Loucy (cell line): ENCODE measurements at regions not wholly inside any gene's neighbourhood (a gene's known extent, or its start where the extent isn't known, plus 50 kb on each side); places are given as distances from the start of the nearest gene placed in this dataset.

Source experiments
- H2AFZ ChIP-seq: fragments of 200-600 bp; sonication (generic); 2 replicates; pipeline ENCODE4 v1.6.0; 2016; ENCODE audit warnings: antibody characterized with exemption, mild to moderate bottlenecking, low read length, moderate library complexity
- H3F3A ChIP-seq: fragments of 200-600 bp; 2 replicates; pipeline ENCODE4 v1.6.0; 2016; ENCODE audit warnings: antibody characterized with exemption, low read depth, mild to moderate bottlenecking
- H3K27me3 ChIP-seq: fragments of 200-600 bp; sonication (generic); 2 replicates; pipeline ENCODE4 v1.6.1; 2014; ENCODE audit warnings: low read length, mild to moderate bottlenecking; ENCODE audit not compliant: insufficient read depth, poor library complexity, severe bottlenecking
- H3K36me3 ChIP-seq: fragments of 200-600 bp; sonication (generic); 2 replicates; pipeline ENCODE4 v1.6.1; 2016; ENCODE audit warnings: low read length; ENCODE audit not compliant: insufficient read depth
- H3K4me1 ChIP-seq: fragments of 200-600 bp; sonication (generic); 2 replicates; pipeline ENCODE4 v1.5.1; 2014; ENCODE audit warnings: low read length, mild to moderate bottlenecking; ENCODE audit not compliant: insufficient read depth, poor library complexity, severe bottlenecking
- H3K4me2 ChIP-seq: fragments of 200-600 bp; sonication (generic); 2 replicates; pipeline ENCODE4 v1.6.0; 2014; ENCODE audit warnings: antibody characterized with exemption, low read length, low read depth, mild to moderate bottlenecking; ENCODE audit not compliant: poor library complexity, severe bottlenecking
- H3K4me3 ChIP-seq: fragments of 200-600 bp; sonication (generic); 2 replicates; pipeline ENCODE4 v1.5.1; 2014; ENCODE audit warnings: low read length, mild to moderate bottlenecking, mixed read lengths; ENCODE audit not compliant: poor library complexity, severe bottlenecking
- H3K79me2 ChIP-seq: fragments of 200-600 bp; sonication (generic); 2 replicates; pipeline ENCODE4 v1.6.1; 2014; ENCODE audit warnings: low read length; ENCODE audit not compliant: insufficient read depth
- H3K9ac ChIP-seq: fragments of 200-600 bp; sonication (generic); 2 replicates; pipeline ENCODE4 v1.6.0; 2014; ENCODE audit warnings: mild to moderate bottlenecking, low read depth, low read length, moderate library complexity; ENCODE audit not compliant: poor library complexity, severe bottlenecking
- H3K9me2 ChIP-seq: fragments of 200-600 bp; sonication (generic); replicated peaks from 2 replicates; pipeline ENCODE4 v1.6.1; 2016; ENCODE audit warnings: low read depth, low read length, mixed read lengths
- H3K9me3 ChIP-seq: fragments of 200-600 bp; sonication (generic); 2 replicates; pipeline ENCODE4 v1.6.1; 2014; ENCODE audit warnings: mild to moderate bottlenecking, antibody characterized with exemption, low read length, low read depth; ENCODE audit not compliant: insufficient read depth
- H4K20me1 ChIP-seq: fragments of 200-600 bp; sonication (generic); 2 replicates; pipeline ENCODE4 v1.6.0; 2014; ENCODE audit warnings: antibody characterized with exemption, low read length, mild to moderate bottlenecking; ENCODE audit not compliant: insufficient read depth, poor library complexity, severe bottlenecking
- CTCF ChIP-seq: fragments of 200-600 bp; sonication (generic); conservative IDR thresholded peaks from 2 replicates; pipeline ENCODE4 v1.5.1; 2014; ENCODE audit warnings: mild to moderate bottlenecking, antibody characterized with exemption, low read length
- EZH2phosphoT487 ChIP-seq: fragments of 200-600 bp; IDR thresholded peaks from 2 replicates; pipeline ENCODE4 v1.6.1; 2018; ENCODE audit warnings: antibody characterized with exemption, mild to moderate bottlenecking, moderate library complexity, borderline replicate concordance

- Histone ChIP-seq H3K4me1 (no peaks in the 10 kb centered on the region), H3K79me2 (no peaks in the 10 kb centered on the region), H3K4me3 (no peak overlapping the region), H3K4me2 (no peak overlapping the region), H4K20me1 (no peaks in the 10 kb centered on the region), H3K27me3 (no peaks in the 10 kb centered on the region), H3K9ac (no peak overlapping the region), H2AFZ (no peak overlapping the region), H3K9me2 (no peaks in the 10 kb centered on the region), H3F3A (no peaks in the 10 kb centered on the region), H3K36me3 (no peaks in the 10 kb centered on the region), H3K9me3 (no peaks in the 10 kb centered on the region)
- TF ChIP-seq CTCF (no peak), EZH2phosphoT487 (no peak)
These were observed 356.1 kb downstream of the YTHDC2 start for GRCh38 chr5:113869611-113870010.

GRCh38 chr5:113871972-113872371 is 358.5 kb downstream of the YTHDC2 start:
- no peak overlapping the region for H3K4me3 ChIP-seq
- TF ChIP-seq CTCF (no peak), EZH2phosphoT487 (no peak)

GRCh38 chr5:113875096-113875495 is 361.6 kb downstream of the YTHDC2 start:
- no peak overlapping the region for H3K9ac ChIP-seq
- no peaks in the 10 kb centered on the region for H3K27me3 ChIP-seq
- no peak overlapping the region for H3K4me3 ChIP-seq
- no peak overlapping the region for H2AFZ ChIP-seq
- no peak overlapping the region for H3K4me2 ChIP-seq
- H3K4me1 ChIP-seq, result no peaks in the 10 kb centered on the region
- no peaks in the 10 kb centered on the region for H3K36me3 ChIP-seq
- H3K9me2 ChIP-seq, result no peaks in the 10 kb centered on the region
- H3K79me2 ChIP-seq, result no peaks in the 10 kb centered on the region
- no peaks in the 10 kb centered on the region for H4K20me1 ChIP-seq
- TF ChIP-seq EZH2phosphoT487 (no peak), CTCF (no peak)
- no peaks in the 10 kb centered on the region for H3F3A ChIP-seq
- no peaks in the 10 kb centered on the region for H3K9me3 ChIP-seq

More at GRCh38 chr5:113871972-113872371, 358.5 kb downstream of the YTHDC2 start:
- no peaks in the 10 kb centered on the region for H4K20me1 ChIP-seq
- no peaks in the 10 kb centered on the region for H3K9me3 ChIP-seq
- H3K4me2 ChIP-seq, result no peak overlapping the region
- H3K4me1 ChIP-seq, result no peaks in the 10 kb centered on the region
- no peaks in the 10 kb centered on the region for H3F3A ChIP-seq
- no peaks in the 10 kb centered on the region for H3K9me2 ChIP-seq
- no peak overlapping the region for H2AFZ ChIP-seq
- H3K79me2 ChIP-seq, result no peaks in the 10 kb centered on the region
- H3K36me3 ChIP-seq, result no peaks in the 10 kb centered on the region
- H3K27me3 ChIP-seq, result no peaks in the 10 kb centered on the region
- no peak overlapping the region for H3K9ac ChIP-seq
